NCI-H2171 treated with DMSO at 0.1 percent for 48 hours (cell line): ENCODE measurements at regions not wholly inside any gene's neighbourhood (a gene's known extent, or its start where the extent isn't known, plus 50 kb on each side); places are given as distances from the start of the nearest gene placed in this dataset.

ENCODE experiments used
- DNase-seq: peaks from one replicate; lab custom pipeline; 2025; lab: John Stamatoyannopoulos, UW

DNA sequence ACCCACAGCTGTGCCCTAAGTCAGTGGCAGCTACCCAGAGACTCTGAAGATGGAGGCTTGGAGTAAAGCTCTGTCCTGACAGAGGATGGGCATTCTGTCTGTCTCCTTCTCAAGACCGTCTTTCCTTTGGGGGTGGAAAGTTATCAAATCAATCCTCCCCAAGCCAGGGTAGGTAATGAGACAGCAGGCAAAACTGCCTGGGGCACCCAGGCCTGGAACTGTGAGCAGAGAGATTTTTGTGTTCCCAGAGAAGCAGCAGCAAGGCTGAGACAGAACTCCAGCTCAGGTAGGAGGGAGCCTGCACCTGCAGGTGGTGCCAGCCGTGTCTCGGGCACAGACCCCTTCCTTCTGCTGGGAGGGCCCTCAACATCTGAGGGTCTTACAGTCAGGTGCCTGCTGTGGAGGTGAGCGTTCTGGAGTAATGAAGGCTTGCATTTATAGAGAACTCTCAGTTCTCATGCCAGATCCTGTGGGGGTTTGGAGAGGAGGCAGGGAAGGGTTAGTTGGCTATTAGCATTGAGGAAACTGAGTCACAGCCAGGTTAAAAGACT, 95.6 kb downstream of the RIPK4 start:
- DNase-seq, result no peak

DNA sequence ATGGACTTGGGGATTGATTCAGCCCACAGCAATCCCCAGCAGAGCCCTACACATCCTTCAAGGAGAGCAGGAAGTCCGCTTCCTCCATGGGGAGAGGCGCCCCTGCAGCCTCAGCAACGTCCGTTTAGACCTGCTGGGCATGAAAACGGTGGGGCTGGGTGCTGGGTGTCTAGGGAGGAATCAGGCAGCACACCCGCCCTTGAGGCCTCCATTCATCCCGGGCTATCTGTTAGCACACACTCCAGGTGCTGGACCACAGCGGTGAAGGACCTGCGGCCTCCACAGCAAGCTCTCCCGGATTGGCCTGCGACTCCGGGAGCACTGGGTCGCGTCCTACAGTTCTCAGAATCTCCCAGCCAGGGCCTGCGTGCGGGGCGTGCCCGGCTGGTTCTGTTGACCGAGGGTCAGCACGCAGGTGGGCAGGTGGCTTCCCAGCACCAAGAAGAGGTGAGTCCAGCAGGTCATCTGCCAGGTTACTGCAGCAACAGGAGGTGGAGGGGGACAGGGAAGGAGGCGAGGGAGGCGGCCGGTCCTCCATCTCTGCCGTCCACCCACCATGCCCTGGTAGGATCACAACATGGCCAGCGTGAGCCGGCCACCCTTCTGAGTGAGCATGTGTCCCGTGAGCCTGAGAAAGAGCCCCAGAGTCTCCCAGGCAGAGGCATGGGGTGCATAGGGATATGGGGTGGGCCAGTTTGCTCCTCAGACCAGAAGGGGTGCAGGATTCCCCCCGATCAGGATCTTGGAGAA, 96.6 kb downstream of the RIPK4 start:
- no peak for DNase-seq

GRCh38 chr21:41669533-41669830, 97.4 kb downstream of the RIPK4 start:
- no peak for DNase-seq

GRCh38 chr21:41668686-41669532, 97.9 kb downstream of the RIPK4 start:
- DNase-seq, result no peak

- DNase-seq, result no peak
Measured at GRCh38 chr21:41668051-41668541, 98.8 kb downstream of the RIPK4 start.

- no peak for DNase-seq
Measured at GRCh38 chr21:41667136-41667535, 99.7 kb downstream of the RIPK4 start.

DNA sequence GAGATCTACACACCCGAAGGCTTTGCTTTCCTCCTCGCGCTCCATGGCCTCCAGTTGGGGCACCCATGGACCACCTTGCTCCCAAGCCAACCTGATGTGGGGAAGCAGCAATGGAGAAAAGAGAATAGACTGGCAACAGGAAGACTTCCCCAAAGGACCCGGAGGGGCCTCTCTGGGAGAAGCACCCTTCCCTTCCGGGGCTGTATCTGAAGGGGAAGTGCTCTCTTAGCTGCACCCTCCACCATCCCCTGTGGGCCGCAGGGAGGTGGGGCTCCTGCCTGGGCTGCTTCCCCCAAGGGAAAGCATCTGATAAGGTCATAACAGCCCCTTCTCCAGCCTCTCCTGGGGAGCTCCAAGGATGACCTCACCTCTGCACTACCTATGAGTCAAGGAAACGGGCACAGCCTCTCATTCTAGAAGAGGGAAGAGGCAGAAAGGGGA, 100.2 kb downstream of the RIPK4 start:
- DNase-seq, result no peak

DNA sequence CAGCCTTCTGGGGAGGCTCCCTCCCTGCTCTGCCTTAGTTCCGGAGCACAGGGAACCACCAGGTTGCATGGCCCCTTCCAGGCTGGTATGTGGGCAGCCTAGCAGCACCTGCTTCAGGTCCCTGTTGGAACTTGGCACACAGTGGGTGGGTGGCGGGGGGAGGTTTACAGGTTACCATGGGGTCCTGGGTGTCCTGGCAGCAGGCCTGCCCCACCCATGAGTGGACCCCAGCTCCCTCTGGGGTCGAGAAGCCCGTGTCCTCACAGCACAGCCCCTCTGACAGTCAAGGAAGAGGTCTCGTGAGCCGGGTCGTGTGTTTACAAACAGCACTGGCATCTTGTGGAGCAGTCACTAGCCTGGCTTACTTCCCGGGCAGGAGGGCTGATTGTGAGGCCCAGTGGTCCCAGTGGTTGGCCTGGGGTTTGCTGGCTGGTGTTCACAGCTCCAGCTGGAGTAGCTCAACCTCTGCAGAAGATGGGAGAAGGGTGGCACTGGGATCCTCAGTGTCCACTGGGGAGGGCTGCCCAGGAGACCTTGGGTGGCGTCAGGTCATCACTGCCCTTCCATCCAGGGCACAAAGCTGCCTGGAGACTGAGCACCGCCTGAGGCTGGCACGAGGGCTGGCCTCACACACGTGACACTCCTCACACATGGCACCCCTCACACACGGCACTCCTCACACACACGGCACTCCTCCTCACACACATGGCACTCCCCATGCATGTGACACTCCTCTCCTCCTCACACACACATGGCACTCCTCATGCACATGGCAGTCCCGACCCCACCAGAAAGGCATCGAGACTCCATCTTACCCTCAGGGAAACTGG, 100.9 kb downstream of the RIPK4 start:
- no peak for DNase-seq

DNA sequence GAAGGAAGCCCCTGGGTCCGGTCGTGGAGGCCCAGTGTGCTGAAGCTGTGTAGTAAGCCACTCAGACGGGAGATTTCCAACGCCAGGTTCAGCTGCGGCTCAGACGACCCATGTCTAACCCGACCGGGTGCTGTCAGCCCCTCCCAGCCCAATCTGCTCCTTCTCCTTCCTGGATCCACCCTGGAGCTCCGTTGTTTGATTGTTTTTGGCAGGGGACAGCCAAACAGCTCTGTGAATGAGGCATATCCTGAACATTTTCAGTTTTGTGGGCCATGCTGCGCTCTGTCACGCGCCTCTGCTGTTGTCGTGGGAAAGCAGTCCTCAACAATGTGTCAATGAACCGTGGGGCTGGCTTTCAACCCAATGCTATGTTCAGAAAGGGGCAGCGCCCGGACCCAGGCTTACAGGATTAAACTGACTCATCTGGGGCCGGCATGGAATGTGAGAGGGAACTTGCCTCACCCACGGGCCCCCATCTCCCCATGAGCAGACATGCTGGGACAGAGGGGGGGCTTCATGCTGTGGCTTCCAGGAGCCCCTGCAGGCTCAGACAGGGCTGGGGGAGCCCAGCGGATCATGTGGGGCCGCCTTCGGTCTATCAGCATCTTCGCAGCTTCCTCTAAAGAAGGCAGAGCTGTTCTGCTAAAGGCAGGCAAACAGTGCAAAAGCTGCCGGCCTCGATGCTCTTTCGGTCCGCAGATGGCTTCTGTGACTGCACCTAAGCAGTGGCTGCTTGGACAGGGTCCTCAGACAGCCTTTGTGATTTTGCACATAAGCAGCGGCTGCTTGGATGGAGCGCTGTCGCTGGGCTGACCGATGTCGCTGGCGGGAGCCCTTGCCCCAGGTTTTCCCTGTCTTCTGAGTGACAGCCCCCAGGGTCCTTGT, 101.7 kb downstream of the RIPK4 start:
- DNase-seq, result no peak

DNA sequence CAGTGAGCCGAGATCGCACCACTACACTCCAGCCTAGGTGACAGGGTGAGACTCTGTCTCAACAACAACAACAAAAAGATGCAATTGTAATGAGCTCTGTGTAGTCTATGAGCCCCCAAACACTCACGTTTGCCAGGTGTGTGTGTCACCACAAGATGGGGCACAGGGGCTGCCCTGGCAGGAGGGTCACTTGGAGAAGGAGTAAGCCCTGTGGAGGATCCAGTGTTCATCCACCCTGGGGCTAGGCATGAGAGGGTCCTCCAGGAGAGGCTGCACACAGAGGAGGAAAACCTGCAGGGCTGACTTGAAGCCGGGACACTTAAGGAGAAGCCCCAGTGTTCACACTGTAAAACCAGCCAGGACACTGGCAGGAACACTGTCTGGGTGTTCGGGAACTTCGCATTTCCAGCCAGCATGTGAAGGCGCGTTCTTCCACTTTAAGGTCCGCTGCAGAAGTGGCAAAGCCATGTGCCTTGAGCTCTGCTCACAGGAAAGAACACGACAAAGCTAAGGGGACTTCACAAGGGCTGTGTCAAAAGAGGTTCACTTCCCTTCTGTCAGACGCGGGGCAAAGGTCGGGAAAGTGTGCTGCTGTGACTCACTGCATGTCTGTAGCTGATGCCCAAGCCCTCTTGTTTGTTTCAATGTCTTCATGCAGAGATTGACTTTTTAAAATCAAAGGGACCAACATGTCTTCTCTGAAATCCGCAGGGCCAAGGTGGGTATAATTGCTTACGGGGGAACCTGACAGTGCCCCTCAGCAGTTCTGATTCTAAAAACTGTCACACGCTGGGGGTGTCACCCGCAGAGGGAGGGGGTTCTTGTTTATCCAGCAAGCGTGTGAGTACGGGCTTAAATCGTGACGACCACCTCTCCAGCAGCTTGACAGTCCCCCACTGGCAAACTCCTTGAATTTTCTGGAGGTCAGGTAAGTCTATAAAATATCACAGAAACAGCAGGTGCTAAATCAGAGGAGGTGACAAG, 102.8 kb downstream of the RIPK4 start:
- no peak for DNase-seq

- no peak for DNase-seq
Measured at GRCh38 chr21:41662761-41663160, 104.1 kb downstream of the RIPK4 start.

DNA sequence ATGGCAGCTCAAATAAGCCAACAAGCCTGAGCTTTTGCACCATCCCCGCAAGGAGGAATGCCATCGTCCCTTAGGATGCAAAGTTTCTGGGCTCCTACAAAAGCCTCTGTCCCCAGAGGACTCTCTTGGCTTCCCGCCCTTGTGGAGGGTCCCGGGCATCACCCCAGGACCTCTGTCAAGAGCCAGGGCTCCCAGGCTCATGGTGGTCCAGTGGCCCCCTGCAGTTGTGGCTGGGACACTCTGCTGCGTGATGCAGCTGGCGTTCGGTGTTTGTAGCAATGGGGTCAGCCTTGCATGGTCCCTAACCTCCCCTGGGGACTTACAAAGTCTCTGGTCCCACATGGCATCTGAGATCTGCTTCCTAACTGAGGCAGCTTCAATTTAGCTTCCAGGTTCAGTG, 104.7 kb downstream of the RIPK4 start:
- no peak for DNase-seq

DNA sequence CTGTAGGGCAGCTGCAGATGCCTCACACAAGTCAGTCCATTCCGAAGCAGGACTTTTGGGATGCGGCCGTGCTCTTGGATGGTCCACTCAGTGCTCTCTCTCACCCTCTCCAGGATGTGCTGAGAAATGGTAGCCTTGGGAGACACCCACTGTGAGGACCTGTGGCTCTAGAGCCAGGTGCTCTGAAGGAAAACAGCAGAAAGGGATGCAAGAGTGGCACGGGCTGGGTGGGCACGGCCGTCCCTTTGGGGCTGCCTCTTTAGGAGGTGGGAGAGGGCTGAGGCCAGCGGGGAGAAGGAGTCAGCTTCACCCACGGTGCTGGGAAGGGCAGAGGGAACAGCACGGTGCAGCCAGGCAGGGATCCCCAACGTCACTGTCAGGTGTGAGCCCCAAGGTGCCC, 106.1 kb downstream of the RIPK4 start:
- no peak for DNase-seq

DNA sequence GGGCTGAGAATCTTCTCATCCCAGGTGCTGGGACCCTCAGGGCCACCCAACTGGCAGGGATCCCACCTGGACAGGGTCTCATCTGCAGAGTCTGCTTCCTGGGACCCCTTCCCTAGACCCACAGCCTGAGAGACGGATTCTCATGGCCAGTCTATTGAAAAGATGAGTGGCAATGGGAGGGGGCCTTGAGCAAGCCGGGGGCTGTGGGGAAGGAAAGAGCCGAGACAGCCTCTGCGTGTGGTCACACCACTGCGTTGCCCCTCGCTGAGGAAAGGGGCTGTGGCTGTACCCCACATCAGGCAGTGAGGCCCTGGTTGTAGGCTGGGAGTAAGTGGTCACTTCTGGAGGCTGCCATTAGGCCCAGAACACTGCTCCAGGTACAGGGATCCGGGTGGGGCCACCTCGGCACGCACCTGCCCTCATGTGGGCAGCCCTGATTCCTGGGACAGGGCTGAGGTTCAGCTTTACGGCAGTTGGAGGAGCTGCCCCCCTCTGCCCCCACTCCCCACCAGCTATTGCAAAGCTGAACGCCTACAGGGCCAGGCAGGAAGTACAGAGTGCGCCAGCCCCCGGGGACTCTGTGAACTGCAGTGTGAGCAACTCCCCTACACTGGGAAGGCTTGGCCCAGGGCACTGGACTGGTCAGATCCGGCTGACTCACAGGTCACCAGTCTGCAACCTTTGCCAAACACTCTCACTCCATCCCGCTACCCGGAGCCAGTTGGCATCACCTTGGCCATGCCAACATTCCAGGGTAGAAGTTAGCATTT, 106.9 kb downstream of the RIPK4 start:
- no peak for DNase-seq

DNA sequence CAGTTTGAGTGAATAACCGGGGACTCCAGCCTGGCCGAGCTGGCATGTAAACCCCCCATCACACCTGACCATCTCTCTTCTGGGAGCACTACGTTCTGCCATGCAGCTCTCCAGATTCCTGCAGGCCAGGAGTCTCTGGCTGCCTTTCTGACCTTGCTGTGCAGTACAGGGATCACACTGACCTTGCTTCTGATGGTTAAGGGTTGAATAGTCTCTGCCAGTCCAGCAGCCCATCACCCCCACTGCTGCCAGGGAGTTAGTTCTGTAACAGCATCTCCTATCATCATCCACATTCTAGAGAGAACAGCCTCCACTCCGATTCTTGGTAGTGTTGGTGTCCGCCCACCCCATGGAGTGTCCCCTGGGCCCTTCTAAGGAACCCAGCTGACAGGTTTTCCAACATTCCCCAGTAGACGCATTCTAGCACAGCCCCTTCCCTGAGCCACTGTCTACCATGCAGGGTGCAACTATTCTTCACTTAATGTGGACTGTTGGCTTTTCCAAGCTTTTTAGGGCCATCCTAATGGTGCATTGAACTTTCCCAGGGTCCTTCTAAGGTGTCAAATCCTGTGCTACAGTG, 109.8 kb downstream of the RIPK4 start:
- no peak for DNase-seq

DNA sequence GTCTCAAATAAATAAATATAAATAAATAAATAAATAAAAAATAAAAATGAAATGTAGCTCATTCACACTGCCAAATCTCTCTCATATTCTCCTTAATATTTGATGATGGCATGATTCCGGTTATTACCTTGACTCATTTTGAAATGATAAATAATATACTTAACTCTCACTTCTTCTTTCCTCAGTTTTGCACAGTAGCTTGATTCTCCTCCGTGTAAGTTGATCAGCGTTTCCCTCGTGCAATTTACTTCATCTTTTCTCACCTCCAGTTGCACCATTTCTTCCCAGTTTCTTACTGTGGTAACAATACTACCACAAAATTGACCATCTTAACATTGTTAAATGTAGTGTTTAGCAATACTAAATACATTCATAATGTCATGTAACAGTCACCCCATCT, 111.6 kb downstream of the RIPK4 start:
- DNase-seq, result no peak

DNA sequence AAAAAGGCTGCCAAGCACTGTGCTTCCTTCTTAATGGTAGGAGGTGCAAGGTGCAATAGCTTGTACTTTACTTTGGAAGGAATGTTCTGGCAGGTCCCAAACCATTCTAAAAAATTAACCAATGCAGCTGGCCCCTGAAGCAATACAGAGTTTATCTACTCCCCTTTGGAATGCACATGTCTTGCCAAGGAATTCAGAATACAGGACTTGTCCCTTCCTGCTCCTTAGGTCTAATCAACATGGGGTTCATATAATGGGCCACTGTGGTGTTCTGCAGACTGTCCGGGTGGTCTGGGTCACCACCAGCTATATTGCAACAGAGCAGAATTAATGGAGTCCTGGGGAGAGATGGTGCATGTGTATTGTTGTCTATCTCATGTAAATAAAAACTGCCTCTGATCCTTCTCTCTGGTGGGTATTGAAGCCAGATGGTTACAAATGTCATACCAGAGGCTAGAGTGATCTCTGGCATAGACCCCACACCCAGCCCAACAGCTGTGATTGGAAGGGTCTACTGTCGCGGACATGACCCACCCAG, 112.8 kb downstream of the RIPK4 start:
- DNase-seq, result no peak

- no peak for DNase-seq
Measured at GRCh38 chr21:41653243-41653953, 113.5 kb downstream of the RIPK4 start.
